ENCODE measurements at regions not wholly inside any gene's neighbourhood (a gene's known extent, or its start where the extent isn't known, plus 50 kb on each side); places are given as distances from the start of the nearest gene placed in this dataset.
A peak's percentile ranks its signal among the peaks of the same experiment; 100 is the strongest.

DNA sequence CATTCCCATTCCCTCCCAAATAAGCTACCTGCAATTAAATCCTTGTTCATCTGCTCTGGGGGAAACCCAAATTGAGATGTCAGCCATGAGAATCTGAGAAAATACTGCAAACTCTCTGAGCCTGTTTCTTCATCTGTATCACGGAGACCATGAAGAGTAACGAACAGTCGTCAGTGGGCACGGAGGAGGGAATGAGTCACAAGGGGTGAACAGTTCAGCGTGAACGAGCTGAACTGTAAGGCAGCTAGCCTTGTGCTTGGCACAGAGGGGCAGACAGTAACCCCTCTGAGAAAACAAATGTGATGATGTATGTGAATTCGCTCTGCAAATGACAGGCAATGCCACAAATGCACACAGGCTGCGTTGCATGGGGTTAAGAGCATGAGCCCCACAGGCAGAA lies 288.7 kb downstream of the FOXO1 start:
- no peak for DNase-seq

- no peak for DNase-seq
These were observed 287.2 kb downstream of the FOXO1 start for GRCh38 chr13:40379196-40379595.

GRCh38 chr13:40379794-40380578 lies 286.5 kb downstream of the FOXO1 start:
- no peak for DNase-seq

- no peak for DNase-seq
These were observed 284.3 kb downstream of the FOXO1 start for GRCh38 chr13:40381935-40382764.

GRCh38 chr13:40383132-40383531 lies 283.3 kb downstream of the FOXO1 start:
- DNase-seq: no peak

DNA sequence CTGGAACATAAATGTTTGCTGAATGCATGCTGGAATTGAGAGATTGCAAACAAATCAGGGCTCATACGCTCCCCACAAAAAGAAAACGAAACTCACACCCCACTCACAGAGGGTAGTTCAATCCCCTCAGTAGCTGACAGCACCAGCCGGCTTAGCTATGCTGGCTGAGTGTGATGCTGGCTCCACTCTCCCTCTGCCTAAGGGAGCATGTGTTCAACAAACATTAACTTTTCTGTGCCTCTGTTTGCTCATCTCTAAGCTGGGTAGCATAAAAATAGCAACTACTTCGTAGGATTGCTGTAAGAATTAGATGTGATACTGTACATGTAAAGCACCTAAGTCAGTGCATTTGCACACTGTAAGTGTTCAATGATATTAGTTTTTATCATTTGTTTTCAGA lies 282.6 kb downstream of the FOXO1 start:
- no peak for DNase-seq

DNA sequence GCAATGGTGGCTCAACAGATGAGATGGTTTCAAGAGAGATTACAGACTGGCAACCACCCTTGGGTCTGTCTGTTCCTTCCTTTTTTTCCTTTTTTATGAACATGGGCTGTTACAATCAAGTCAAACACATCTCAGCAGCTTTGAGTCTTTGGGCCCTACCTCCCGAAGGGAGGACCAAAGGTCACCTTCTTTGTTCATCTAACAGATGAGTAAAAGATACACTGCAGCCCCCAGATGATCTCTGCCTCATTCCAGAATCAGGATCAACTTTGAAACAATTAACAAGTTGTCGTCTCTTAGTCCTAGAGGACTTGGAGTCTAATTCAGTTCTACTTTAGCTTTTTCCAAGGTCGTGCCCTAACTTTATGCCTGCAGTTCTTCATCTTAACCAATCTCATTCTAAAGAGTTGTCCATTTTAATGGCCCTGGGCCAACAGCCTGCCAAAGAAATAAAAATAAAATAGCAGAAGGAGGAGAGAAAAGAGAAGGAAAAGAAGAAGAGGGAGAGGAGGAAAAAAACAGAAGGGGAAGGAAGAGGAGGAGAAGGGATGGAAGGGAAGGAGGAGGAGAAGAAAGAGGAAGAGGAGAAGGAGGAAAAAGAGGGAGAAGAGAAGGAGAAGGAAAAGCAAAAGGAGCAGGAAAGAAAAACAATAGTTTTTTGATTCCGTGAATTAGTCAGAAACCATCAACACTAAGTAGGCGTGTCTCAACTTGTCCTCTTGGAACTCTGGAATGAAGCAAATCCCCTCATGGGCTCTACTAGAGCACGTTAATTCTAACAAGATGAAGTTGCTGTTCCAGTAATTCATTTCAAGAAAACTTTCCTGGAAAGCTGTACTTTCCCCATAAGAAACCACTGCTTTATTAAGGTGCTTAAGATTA lies 281.2 kb downstream of the FOXO1 start:
- DNase-seq: no peak

DNA sequence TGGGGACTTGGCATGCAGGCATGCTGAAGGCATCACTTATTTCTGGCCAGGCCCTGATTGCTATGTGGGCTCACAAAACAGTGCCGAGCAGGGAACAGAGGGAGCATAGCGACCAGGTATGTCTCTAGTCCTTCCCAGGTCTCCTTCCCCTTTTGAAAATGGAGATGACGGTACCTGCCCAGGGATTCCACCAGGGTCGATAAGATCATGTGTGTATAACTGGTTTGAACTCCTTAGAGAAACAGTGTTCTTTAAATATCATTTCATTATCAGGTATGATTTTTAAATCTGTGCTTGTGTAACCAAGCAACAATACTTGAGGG lies 280.6 kb downstream of the FOXO1 start:
- no peak for DNase-seq

- no peak for DNase-seq
These were observed 279.9 kb downstream of the FOXO1 start for GRCh38 chr13:40386586-40386985.

- no peak for DNase-seq
These were observed 278.7 kb downstream of the FOXO1 start for GRCh38 chr13:40387775-40388174.

DNA sequence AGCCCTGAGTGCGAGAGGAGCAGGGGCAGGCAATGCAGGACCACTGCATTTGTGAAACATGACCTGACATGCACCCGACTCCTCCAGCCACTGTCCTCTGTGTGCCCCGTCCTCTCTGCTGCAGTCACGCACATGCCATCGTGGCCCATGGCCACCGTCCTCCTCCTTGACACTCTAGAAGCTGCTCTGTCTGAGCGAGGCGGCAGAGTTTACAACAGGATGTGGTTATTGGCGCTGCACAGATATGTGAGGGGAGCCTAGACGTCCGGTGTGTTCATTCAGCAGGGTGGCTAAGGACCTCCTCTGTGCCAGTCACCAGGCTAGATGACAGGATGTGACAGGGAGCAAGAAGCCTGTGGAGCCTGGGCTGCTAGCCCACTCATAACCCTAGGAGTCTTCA lies 277.8 kb downstream of the FOXO1 start:
- peak in 1 of 2 experiments; percentile 29 for DNase-seq

DNA sequence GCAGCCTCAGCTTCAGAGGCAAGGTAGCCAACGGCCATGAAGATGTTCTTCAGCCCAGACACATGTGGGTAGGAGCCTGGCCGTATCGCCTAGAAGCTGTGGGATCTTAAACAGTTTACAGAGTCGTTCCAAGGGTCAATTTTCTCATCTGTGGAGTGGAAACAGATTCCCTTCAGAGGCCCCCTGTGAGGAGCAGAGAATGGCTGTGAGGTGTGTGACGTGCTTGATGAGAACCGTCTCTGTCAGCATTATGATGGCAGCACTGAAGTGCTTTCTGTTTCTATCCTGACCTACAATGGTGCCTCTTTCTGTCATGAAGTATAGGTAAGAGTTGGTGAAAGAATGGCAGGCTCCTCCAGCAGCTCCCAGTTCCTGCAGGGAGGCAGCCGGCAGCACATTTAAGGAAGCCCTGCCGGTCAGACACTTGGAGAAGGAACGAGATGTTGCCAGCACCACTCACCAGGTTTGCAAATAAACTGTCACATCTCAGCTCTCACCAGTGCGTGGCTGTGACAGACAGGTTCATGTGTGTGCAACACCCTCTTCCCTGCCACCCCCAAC lies 277.3 kb downstream of the FOXO1 start:
- no peak for DNase-seq

- DNase-seq: no peak
These were observed 276.0 kb downstream of the FOXO1 start for GRCh38 chr13:40390401-40390916.

DNA sequence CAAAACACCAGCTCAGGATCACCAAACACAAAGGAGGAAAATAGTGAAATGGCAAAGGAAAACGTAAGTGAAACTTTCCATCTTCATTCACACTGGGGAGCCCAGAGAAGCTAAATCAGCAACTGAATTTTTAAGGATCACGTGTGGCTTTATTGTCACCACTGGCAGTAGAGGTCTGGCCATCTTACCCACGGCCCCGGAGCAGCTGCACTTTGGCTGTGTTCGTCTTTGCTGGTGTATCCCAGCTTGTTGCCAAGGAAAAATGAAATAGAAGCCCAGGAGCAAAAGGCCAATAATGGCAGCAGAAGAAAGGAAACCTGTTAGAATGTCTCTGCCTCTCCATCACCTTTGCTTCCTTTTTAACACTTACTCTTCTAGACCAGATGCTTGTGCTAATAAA lies 274.7 kb downstream of the FOXO1 start:
- DNase-seq: no peak

DNA sequence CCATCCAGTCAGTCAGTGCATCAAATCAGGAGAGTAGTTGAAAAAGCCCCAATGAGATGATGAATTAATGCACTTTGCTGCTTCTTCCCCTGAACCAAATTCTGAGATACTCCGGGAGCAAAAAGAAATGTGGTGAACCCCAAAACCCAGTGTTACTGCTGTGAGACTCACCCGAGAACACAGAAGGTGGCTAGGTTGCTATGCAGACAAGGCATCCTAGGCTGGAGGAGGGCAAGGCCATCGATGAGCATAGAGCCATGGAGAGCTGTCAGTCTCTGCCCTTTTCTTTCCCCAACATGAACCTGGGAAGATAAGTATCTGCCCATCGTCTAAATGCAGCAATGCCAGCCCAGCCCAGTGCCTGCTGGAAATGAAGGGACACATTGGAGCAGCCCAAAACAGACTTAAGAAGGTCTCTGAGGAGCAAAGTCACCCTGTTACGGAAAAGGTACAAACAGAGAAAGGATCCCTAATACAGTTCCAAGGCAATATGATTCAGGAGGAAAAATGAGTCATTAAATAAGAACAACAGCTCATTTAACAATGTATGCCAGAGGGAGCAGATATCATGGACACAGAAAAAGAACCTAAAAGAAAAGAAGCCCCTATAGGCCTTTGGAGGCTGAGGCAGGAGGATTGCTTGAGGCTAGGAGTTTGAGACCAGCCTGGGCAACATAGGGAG lies 272.0 kb downstream of the FOXO1 start:
- DNase-seq: no peak

GRCh38 chr13:40398065-40398464 lies 268.4 kb downstream of the FOXO1 start:
- no peak for DNase-seq

GRCh38 chr13:40399756-40400155 lies 266.7 kb downstream of the FOXO1 start:
- no peak for DNase-seq

- DNase-seq: peak in 1 of 2 experiments; percentile 15
These were observed 264.3 kb downstream of the FOXO1 start for GRCh38 chr13:40401911-40402776.

DNA sequence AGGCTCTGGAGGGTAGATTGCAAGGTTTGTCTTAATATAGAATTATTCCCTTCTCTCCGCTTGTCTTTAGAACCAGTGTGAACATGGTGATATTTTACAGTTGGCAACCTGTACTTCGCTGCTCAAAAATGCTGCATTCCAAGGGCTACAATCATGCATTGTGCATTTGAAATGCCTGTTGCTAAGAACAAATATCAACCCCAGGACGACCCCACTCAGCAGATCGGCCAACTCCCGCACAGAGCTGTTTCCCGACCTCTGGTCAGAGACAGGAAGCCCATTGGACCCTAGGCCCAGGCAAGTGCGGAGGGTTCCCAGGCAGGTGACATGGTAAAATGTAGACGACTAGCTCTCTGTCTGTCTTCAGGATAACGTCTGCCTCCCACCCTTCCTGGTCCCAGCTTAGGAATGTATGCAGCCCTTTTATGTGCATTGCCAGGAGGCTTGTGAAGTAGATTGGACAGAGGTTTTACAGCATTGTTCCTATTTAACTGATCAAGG lies 263.5 kb downstream of the FOXO1 start:
- DNase-seq: no peak

GRCh38 chr13:40403509-40404241 lies 262.8 kb downstream of the FOXO1 start:
- no peak for DNase-seq

All from SW 1271 (cell line).